HCT116 (cell line): ENCODE measurements at regions not wholly inside any gene's neighbourhood (a gene's known extent, or its start where the extent isn't known, plus 50 kb on each side); places are given as distances from the start of the nearest gene placed in this dataset.

Source experiments
- CEBPB ChIP-seq: IDR thresholded peaks from 2 replicates; pipeline ENCODE4 v1.6.1; 2012; ENCODE audit warnings: low read depth
- EGR1 ChIP-seq: IDR thresholded peaks from 2 replicates; pipeline ENCODE4 v1.6.1; 2012; ENCODE audit warnings: low read depth
- EZH2 ChIP-seq: fragments of 200-600 bp; sonication (generic); IDR thresholded peaks from 2 replicates; pipeline ENCODE4 v1.6.1; 2017; ENCODE audit warnings: antibody characterized with exemption, mixed run types
- EZH2phosphoT487 ChIP-seq: fragments of 200-600 bp; IDR thresholded peaks from 2 replicates; pipeline ENCODE4 v1.6.1; 2018; ENCODE audit warnings: antibody characterized with exemption, borderline replicate concordance
- POLR2A ChIP-seq: IDR thresholded peaks from 2 replicates; pipeline ENCODE4 v1.7.0; 2011; ENCODE audit warnings: borderline replicate concordance; ENCODE audit not compliant: insufficient read depth, insufficient read length; ENCODE audit errors: extremely low read depth
- POLR2AphosphoS5 ChIP-seq: IDR thresholded peaks from 2 replicates; pipeline ENCODE4 v1.6.1; 2011; ENCODE audit warnings: mild to moderate bottlenecking, low read depth, low read length, moderate library complexity
- RAD21 ChIP-seq: IDR thresholded peaks from 2 replicates; pipeline ENCODE4 v1.6.1; 2012; ENCODE audit warnings: low read depth, mild to moderate bottlenecking
- SRF ChIP-seq: IDR thresholded peaks from 2 replicates; pipeline ENCODE4 v1.6.1; 2012; ENCODE audit warnings: low read depth
- ZNF274 ChIP-seq: fragments of 200-500 bp; sonication (Bioruptor generic); IDR thresholded peaks from 2 replicates; pipeline ENCODE4 v1.6.1; 2014; ENCODE audit warnings: mild to moderate bottlenecking, low read depth, low read length, inconsistent platforms
- TF ChIP-seq, protein P1 (sequence below), 3 experiments: fragments of 200-600 bp in 1 of 3; sonication (generic) in 1 of 3; IDR thresholded peaks in 2 of 3; conservative IDR thresholded peaks in 1 of 3; 2 replicates each; pipeline ENCODE4 v1.5.1; 2012 to 2017; ENCODE audit warnings: low read depth in 2 of 3, low read length in 2 of 3, antibody characterized with exemption in 1 of 3, borderline replicate concordance in 1 of 3, control low read depth in 1 of 3, mild to moderate bottlenecking in 1 of 3, mixed read lengths in 1 of 3, mixed run types in 1 of 3, moderate library complexity in 1 of 3; ENCODE audit not compliant: insufficient read depth in 1 of 3
- TF ChIP-seq, protein P2 (sequence below): IDR thresholded peaks from 2 replicates; pipeline ENCODE4 v1.6.1; 2012; ENCODE audit warnings: low read depth

DNA sequence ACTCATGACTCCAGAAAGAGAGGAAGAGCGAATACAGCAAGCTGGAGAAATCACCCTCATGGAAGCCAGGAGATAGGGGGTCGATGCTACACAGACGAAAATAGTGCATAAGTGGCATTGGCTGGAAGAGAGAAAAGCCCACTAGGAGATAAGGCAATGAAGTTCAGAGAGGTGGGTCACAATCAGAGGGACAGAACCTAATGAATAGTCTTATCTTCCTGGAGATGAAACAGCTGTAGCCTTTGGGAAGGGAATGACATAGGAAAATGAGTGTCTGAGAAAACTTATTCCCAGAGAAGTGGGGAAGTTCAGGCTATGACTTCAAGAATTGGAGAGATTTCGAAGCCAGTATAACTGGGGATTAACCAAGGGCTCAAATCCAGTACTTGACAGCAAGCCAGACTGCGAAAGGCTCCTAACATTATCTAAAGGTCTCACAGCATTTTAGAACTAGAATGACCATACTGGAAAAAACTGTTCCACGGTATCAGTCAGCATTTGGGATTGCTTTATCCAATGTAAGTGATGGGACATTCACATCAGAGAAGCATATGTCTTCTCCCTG lies 211.1 kb downstream of the ZNF365 start:
- TF ChIP-seq CEBPB: no peak
- TF ChIP-seq, protein P1, sequence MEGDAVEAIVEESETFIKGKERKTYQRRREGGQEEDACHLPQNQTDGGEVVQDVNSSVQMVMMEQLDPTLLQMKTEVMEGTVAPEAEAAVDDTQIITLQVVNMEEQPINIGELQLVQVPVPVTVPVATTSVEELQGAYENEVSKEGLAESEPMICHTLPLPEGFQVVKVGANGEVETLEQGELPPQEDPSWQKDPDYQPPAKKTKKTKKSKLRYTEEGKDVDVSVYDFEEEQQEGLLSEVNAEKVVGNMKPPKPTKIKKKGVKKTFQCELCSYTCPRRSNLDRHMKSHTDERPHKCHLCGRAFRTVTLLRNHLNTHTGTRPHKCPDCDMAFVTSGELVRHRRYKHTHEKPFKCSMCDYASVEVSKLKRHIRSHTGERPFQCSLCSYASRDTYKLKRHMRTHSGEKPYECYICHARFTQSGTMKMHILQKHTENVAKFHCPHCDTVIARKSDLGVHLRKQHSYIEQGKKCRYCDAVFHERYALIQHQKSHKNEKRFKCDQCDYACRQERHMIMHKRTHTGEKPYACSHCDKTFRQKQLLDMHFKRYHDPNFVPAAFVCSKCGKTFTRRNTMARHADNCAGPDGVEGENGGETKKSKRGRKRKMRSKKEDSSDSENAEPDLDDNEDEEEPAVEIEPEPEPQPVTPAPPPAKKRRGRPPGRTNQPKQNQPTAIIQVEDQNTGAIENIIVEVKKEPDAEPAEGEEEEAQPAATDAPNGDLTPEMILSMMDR (IDR thresholded peaks at IDR 0.05 in 2 of 3, conservative IDR thresholded peaks at IDR 0.05 in 1 of 3; ENCODE audit: borderline replicate concordance in 1 of 3, insufficient read depth in 1 of 3, low read depth in 2 of 3, low read length in 2 of 3): no peak
- TF ChIP-seq EZH2phosphoT487: no peak
- no peak for TF ChIP-seq EGR1
- TF ChIP-seq POLR2AphosphoS5: no peak
- TF ChIP-seq EZH2: no peak
- TF ChIP-seq POLR2A: no peak
- TF ChIP-seq, protein P2, sequence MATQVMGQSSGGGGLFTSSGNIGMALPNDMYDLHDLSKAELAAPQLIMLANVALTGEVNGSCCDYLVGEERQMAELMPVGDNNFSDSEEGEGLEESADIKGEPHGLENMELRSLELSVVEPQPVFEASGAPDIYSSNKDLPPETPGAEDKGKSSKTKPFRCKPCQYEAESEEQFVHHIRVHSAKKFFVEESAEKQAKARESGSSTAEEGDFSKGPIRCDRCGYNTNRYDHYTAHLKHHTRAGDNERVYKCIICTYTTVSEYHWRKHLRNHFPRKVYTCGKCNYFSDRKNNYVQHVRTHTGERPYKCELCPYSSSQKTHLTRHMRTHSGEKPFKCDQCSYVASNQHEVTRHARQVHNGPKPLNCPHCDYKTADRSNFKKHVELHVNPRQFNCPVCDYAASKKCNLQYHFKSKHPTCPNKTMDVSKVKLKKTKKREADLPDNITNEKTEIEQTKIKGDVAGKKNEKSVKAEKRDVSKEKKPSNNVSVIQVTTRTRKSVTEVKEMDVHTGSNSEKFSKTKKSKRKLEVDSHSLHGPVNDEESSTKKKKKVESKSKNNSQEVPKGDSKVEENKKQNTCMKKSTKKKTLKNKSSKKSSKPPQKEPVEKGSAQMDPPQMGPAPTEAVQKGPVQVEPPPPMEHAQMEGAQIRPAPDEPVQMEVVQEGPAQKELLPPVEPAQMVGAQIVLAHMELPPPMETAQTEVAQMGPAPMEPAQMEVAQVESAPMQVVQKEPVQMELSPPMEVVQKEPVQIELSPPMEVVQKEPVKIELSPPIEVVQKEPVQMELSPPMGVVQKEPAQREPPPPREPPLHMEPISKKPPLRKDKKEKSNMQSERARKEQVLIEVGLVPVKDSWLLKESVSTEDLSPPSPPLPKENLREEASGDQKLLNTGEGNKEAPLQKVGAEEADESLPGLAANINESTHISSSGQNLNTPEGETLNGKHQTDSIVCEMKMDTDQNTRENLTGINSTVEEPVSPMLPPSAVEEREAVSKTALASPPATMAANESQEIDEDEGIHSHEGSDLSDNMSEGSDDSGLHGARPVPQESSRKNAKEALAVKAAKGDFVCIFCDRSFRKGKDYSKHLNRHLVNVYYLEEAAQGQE: no peak
- no peak for TF ChIP-seq RAD21
- no peak for TF ChIP-seq ZNF274
- no peak for TF ChIP-seq SRF
